Panc1 (cell line): ENCODE measurements at regions not wholly inside any gene's neighbourhood (a gene's known extent, or its start where the extent isn't known, plus 50 kb on each side); places are given as distances from the start of the nearest gene placed in this dataset.

Experiments
- CTCF ChIP-seq: fragments of 450-650 bp; IDR thresholded peaks from 2 replicates; pipeline ENCODE4 v1.5.1; 2017; ENCODE audit warnings: mild to moderate bottlenecking
- POLR2AphosphoS5 ChIP-seq: IDR thresholded peaks from 2 replicates; pipeline ENCODE4 v1.6.1; 2012; ENCODE audit warnings: mild to moderate bottlenecking, low read depth, low read length, moderate library complexity
- REST ChIP-seq, 2 experiments: IDR thresholded peaks; 2 replicates each; pipeline ENCODE4 v1.6.1; 2011 to 2012; ENCODE audit warnings: low read depth in 2 of 2, control low read depth in 1 of 2, low read length in 1 of 2, mild to moderate bottlenecking in 1 of 2, moderate library complexity in 1 of 2; ENCODE audit not compliant: insufficient read depth in 1 of 2
- SIN3A ChIP-seq: IDR thresholded peaks from 2 replicates; pipeline ENCODE4 v1.6.1; 2012; ENCODE audit warnings: low read depth, mild to moderate bottlenecking, low read length, moderate library complexity, borderline replicate concordance; ENCODE audit not compliant: insufficient read depth

GRCh38 chr15:98446083-98446482 lies 202.3 kb upstream of the IGF1R start:
- TF ChIP-seq CTCF (no peak), POLR2AphosphoS5 (no peak), SIN3A (no peak), REST (IDR thresholded peaks at IDR 0.05; ENCODE audit: insufficient read depth in 1 of 2, low read depth in 2 of 2, low read length in 1 of 2) (peak; percentile 61 to 62; a peak in 3 of 4 replicates)
